DOHH2 (cell line): ENCODE measurements at regions not wholly inside any gene's neighbourhood (a gene's known extent, or its start where the extent isn't known, plus 50 kb on each side); places are given as distances from the start of the nearest gene placed in this dataset.

Experiments used
- CTCF ChIP-seq: fragments of 200-600 bp; sonication (generic); IDR thresholded peaks from one replicate; pipeline ENCODE4 v1.5.1; 2014; ENCODE audit warnings: antibody characterized with exemption, mild to moderate bottlenecking, low read depth, low read length; ENCODE audit not compliant: poor library complexity, severe bottlenecking
- EZH2phosphoT487 ChIP-seq: fragments of 200-600 bp; sonication (generic); IDR thresholded peaks from 2 replicates; pipeline ENCODE4 v1.6.1; 2017; ENCODE audit warnings: borderline replicate concordance, mild to moderate bottlenecking, antibody characterized with exemption, low read length, moderate library complexity, mixed read lengths

- TF ChIP-seq CTCF (no peak), EZH2phosphoT487 (no peak)
These were observed 635.5 kb downstream of the TBL1XR1 start for GRCh38 chr3:176561826-176562225.
